M059J (cell line): ENCODE measurements at regions not wholly inside any gene's neighbourhood (a gene's known extent, or its start where the extent isn't known, plus 50 kb on each side); places are given as distances from the start of the nearest gene placed in this dataset.
"Not testable (repeated sequence)": the region's sequence is repeated elsewhere in the genome, so short reads cannot be mapped to it uniquely, and the experiment has no call there.

Source experiments
- DNase-seq: peaks from one replicate; pipeline ENCODE4 v3.0.0-alpha.2; 2012; ENCODE audit warnings: low read depth

- no peak for DNase-seq
Measured at GRCh38 chr1:199907361-199907760, 120.1 kb upstream of the NR5A2 start.

DNA sequence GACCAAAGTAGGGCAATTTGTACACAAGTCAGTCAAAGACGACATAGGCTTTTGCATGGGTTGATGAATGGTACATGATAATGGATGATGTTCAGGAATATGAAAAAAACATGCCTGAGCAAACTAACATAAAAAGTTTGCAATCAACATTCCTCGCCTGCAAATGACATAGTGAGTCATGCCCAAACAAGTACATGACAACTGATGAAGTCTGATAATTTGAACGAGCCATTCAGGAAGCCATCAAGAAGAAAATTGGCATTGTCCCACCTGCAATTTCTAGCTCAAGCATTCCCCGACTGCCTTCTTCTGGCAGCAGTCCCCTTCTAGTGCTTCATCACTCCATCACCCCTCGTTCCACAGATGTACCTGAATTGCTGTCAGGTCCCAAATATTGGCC is 118.4 kb upstream of the NR5A2 start:
- DNase-seq: peak; percentile 74

DNA sequence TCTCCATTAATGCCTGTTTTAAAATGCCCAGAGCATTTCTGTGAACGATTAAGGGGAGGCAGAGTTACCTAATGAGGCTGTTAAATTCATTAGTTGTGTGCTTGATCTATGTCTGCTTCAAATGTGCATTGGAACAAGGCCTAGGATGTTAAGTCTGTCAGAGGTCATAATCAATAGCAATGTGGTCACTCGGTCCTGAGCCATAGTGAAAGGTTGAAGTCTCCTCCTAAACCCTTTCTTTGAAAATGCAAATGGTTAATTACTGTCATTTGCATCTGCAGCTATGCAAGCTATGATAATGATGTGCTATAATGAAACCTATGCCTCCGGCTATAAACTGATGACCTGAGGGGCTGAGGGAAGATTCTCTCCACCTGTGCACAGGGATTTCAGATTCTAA is 114.2 kb upstream of the NR5A2 start:
- no peak for DNase-seq

DNA sequence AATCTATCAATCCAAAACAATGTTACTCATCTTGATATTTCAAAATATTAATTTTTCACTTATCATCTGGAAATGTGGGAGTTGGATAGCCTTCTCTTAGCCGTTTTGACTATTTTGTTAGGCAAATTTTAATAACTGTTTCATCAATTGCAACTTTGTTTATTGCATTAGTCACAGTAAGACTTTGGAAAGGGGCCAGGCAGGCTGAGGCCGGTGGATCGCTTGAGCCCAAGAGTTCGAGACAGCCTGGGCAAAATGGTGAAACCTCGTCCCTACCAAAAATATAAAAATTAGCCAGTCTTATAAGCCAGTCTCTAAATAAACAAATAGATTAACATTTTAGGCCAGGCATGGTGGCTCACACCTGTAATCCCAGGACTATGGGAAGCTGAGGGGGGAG is 113.0 kb upstream of the NR5A2 start:
- no peak for DNase-seq

DNA sequence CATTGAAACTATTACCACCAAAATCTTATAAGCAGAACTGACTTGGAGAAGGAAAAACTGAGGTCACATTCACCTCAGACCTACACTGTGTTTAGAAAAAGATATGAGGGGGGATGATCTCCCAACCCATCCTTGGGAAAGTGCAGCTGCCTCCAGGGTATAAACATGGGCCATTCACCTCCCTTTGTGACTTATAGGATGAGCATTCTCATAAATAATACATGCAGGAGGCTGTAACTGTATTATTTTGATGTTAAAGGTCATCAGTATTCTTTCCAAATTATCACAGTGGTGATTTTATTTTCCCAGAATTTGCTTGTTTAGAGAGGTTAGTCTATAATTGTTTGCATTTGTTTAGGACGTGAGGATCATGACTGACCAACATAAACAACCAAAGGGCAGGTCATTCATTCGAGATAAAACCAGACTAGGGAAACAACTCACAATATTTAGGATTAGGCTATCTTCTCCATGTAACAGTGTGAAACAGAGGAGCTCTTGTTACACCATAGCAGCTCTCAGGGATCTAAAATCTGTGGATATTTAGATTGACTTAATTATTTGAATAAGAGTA is 109.2 kb upstream of the NR5A2 start:
- peak; percentile 72 for DNase-seq

DNA sequence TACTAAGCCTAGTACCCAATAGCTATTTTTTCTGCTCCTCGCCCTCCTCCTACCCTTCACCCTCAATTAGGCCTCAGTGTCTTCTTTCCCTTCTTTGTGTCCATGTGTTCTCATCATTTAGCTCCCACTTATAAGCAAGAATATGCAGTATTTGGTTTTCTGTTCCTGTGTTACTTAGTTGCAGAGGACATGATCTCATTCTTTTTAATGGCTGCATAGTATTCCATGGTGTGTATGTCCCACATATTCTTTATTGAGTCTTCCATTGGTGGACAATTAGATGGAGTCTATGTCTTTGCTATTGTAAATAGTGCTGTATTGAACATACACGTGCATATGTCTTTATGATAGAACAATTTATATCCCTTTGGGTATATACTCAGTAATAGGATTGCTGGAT is 106.9 kb upstream of the NR5A2 start:
- DNase-seq: no peak

GRCh38 chr1:199929556-199929955 is 98.0 kb upstream of the NR5A2 start:
- DNase-seq: no peak

GRCh38 chr1:199930067-199930466 is 97.4 kb upstream of the NR5A2 start:
- not testable (repeated sequence) for DNase-seq

DNA sequence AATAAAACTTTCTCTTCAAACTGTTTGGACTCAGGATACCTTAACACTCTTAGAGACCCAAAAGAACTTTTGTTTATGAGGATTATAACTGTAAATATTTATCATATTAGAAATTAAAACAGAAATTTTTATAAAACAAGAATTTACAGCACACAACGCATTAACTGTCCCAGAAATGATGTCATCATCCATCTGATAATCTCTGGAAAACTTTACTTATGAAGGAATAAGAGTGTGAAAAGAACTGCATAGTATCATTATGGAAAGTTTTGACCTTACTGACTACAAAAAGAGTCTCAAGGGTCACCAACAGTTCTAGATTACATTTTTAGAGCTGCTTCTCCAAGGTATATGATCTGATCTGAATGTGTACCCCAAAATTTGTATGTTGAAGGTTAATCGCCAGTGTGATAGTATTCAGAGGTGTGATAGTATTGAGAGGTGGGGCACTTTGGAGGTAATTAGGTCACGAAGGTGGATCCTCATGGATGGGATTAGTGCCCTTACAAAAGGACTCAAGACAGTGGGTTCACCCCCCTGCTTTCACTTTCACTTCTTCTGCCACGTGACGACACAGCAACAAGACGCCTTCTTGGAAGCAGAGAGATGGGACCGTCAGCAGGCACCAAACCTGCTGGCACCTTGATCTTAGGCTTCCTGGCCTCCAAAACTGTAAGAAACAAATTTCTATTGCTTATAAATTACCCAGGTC is 95.7 kb upstream of the NR5A2 start:
- DNase-seq: peak; percentile 88

DNA sequence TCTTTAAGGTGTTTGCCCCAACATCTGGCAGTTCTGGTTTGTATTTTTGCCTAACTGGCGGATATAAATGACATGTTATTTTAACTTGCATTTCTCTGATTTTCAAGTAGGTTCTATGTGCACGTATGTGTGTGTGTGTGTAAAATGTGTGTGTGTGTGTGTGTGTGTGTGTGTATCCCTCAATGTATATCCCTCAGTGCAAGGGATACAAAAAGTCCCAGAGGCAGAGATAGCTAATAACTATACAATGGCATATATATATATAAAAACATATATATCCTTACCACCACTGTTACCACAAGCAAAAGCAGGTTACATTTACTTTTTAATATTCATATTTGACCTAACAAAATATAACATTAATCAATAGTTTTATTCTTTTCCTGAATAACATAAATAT is 95.0 kb upstream of the NR5A2 start:
- no peak for DNase-seq

DNA sequence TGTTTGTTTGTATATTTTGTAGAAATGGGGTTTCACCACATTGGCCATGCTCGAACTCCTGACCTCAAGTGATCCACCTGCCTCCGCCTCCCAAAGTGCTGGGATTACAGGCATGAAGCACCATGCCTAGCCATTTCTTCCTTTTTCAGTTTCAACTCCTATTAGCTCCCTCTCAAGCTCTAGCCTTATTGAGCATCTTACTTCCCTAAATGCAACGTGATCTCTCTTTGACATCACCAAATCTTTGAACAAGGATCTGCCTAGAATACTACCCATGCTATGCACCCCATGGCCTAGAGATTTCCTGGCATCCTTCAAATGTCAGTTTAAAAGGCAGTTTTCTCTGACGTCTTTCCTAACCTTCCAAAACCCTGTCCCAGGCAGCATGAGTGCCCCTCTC is 91.1 kb upstream of the NR5A2 start:
- no peak for DNase-seq

GRCh38 chr1:199937161-199937560 is 90.3 kb upstream of the NR5A2 start:
- DNase-seq: no peak

GRCh38 chr1:199937661-199938060 is 89.8 kb upstream of the NR5A2 start:
- DNase-seq: no peak

DNA sequence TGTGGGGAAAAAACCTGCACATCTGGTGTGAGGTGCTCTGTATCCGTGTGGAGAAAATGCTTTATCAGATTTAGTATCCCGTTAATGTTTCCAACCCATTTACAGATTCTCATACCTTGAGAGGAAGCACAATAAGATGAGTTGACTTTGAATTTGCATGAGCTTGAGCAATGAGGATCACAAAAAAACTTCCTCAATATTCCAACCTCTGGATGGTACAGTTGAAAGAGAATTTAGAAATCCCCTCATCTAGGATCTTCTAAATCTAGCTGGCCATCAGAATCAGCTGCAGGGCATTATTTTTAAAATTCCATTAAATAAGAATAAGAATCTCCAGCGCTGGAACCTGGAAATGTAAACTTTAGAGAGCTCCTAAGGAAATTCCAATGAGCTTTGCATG is 82.5 kb upstream of the NR5A2 start:
- no peak for DNase-seq

DNA sequence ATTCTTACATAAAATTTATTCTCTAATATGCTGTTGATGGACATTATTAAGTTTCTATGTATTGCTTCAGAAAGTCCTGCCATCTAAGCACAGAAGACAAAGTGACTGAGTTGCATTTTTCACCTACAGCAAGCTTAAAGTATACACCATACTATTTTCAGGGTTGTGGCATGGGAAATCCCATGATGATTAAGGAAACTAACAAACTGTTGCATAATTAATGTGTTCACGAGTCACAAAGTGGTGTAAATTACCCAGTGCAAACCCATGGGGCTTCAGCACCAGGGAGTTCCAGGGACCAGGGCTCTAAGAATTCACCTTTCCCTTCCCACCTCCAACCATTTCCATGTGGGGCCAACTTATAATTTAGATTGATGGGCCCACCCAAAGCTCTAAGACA is 81.9 kb upstream of the NR5A2 start:
- DNase-seq: no peak

DNA sequence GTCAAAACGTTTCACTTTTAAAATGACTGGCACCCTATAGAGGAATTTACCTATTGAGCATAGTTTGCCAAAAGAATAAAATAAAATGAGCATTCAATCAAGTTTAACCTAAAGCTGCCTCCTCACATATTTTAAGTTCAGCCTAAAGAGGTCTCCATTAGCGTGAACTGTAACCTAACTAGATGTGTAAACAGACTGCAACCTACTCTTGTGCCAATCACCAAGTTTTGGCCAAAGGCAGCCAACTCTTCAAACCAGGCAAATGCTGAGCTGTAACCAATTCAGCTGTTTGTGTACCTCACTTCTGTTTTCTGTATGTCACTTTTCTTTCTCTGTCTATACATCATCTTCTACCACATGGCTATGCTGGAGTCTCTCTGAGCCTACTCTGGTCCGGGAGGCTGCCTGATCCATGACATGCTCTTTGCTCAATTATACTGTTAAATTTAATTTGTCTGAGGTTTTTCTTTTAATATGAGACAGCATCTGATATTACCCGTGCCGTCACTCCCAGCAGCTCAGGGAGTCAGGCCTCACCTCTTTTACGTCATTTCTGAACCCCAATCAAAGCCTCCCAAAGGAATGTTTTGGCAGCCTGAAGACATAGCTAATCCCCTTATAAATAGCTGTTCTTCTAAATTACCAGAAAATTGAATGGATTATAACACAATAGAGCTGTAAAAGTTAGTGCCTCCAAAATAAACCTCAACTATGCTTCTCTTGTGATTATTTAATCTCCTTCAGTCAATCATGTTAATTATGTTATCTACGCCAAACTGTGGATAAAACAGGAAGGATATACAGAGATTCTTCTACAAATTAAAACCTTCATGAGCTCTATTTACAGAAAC is 81.0 kb upstream of the NR5A2 start:
- DNase-seq: no peak

- peak; percentile 36 for DNase-seq
Measured at GRCh38 chr1:199948587-199949280, 78.8 kb upstream of the NR5A2 start.

DNA sequence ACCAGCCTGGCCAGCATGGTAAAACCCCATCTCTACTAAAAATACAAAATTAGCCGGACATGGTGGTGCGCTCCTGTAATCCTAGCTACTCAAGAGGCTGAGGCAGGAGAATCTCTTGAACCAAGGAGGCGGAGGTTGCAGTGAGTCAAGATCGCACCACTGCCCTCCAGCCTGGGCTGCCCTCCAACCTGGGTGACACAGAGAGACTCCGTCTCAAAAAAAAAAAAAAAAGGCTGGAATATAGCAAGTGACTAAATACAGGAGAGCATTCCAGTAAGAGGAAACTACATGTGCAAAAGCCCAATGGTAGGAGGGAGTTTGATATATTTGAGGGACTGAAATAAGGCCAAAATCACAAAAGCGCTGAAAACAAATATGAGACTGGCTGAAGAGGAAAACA is 76.5 kb upstream of the NR5A2 start:
- peak; percentile 71 for DNase-seq

GRCh38 chr1:199953651-199954050 is 73.9 kb upstream of the NR5A2 start:
- no peak for DNase-seq

DNA sequence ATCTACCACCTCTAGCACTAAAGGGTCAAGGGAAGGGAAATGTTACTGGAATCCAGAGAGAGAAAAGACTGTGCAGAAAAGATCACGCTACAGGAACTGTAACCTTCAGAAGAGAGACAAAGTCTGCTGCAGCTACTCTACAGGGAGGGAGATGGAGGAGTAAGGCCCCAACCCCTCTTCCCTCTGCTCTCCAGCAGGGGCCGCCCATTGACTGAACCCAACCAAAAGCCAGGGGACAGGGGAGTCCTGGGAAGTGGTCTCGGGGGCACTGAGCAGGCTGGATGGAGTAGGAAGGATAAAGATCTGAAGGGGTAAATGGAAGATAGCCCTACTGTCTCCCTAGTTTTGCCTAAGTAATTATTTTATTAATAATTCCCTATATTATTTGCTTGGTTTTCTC is 72.8 kb upstream of the NR5A2 start:
- DNase-seq: no peak

- no peak for DNase-seq
Measured at GRCh38 chr1:199955235-199955634, 72.3 kb upstream of the NR5A2 start.

- no peak for DNase-seq
Measured at GRCh38 chr1:199956005-199956404, 71.5 kb upstream of the NR5A2 start.
